Anterior cingulate cortex (tissue), 58 donors: ENCODE measurements at regions not wholly inside any gene's neighbourhood (a gene's known extent, or its start where the extent isn't known, plus 50 kb on each side); places are given as distances from the start of the nearest gene placed in this dataset.
A peak's percentile ranks its signal among the peaks of the same experiment; 100 is the strongest.

Experiments used
- DNase-seq, 58 donors: peaks; one replicate each; lab custom pipeline; 2025; lab: John Stamatoyannopoulos, UW

DNA sequence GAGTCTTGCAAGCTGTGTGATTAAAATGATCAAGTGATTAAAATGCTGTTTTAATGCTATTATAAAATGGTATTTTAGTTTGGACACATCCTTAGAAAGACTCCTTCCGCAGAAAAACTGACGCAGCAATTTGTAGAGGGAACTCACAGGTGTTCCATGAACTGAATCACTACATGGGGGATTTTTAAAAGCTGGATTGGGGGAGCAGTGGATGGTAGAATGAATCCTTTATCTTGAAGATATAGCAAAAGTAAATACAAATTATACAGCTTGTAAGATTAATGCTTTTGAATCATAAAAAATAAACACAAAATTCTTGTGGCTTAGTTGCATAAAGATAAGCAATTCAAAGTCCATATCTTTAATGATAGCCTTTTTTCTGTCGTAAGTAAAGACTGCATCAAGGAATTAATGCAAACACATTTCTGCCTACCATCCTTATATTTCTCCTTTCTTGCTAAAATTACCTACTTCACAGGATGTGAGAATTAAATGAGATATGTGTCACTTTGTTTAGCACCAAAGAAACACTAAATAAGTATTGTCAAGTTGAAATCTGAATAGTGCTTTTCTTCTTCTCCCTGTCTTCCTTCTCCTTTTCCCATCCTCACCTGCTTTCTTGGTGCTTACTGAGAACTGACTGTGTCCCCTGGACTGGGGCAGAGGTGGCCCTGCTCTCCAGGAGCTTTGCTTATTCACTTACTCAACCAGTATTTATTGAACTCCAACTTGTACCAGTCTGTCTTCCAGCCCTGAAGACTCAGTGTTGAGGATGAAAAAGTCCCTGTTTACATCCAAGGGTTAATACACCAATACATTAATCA, 61.5 kb upstream of the F3 start:
- DNase-seq: no peak

GRCh38 chr1:94602316-94602715, 60.8 kb upstream of the F3 start:
- DNase-seq: peak in 1 of 58 donors; percentile 14

- no peak for DNase-seq
Observed at GRCh38 chr1:94600556-94600955, 59.0 kb upstream of the F3 start.

DNA sequence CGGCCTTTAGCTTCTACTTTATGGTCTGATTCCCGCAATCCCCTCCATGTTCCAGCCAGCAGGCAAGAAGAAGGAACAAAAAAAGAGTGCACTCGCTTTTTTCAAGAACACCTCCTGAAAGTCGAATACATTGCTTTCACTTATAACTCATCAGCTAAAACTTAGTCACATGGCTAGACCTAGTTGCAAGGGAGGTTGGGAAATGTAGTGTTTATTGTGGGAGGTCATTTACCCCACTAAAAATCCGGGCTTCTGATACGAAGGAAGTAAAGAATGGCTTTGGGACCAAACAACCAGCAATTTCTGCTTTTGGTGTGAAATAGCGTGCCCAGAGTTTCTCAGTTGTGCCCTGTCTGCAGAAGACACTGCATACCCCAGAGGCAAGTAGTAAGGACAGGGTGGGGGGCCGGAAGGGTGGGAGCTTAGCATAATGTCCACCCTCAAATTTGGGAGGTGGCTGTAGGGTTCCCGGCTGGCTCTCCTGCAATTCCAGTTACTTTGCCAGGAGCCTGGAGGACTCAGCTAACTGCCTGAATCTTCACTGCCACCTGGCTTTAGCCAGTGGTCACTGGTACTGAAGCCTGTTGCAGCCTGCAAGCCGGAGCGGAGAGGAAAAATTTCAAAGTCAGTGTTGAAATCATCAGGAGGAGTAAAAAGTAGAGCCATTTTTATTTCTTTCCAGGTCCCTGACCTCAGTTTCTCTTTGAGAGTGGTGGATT, 57.7 kb upstream of the F3 start:
- DNase-seq: peak in 32 of 58 donors; percentile 5 to 55 (median 20)

DNA sequence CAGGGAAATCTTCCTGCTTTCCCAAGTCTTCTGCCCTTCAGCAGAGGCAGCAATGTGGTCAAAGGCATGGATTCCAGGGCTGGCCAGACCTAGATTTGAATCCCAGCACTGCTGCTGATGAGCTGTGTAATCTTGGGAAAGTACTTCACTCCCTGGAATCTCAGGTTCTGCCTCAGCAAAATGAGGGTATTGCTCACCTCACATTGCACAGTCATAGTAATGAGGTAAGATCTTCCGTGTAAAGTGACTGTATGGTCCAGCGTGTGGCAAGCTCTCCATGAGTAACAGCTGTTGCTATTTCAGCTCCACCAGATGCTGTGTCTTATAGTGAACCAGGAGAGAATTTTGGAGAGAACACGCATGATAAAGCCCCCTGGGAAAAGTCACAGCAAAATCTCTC, 56.1 kb upstream of the F3 start:
- DNase-seq: no peak

GRCh38 chr1:94596260-94596659, 54.7 kb upstream of the F3 start:
- DNase-seq: no peak

GRCh38 chr1:94595658-94596057, 54.1 kb upstream of the F3 start:
- DNase-seq: no peak

DNA sequence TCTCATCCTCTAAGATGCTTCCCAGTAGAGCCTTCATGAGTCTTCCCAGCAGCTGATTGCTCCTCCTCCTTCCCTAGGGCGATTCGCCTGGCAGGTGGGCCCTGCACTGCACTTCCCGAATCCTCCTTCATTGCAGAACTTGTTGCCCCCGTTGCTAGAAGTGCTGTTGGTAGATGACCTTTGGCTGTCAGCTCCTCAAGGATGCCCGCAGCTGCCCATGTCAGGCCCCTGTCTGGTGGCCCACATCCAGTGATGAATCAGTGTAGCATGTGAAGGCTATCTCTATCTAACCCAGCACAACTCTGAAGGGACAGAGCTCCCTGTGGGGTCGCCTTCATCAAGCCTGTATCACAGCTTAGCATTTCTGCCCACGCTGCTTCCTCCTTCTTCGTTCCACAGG, 52.1 kb upstream of the F3 start:
- no peak for DNase-seq

GRCh38 chr1:94592571-94592920, 51.0 kb upstream of the F3 start:
- DNase-seq: peak in 3 of 58 donors; percentile 55 to 91 (median 62)

GRCh38 chr1:94591823-94592570, 50.4 kb upstream of the F3 start:
- DNase-seq: peak in 52 of 58 donors; percentile 10 to 92 (median 60)
